Aorta (tissue), 5 donors: ENCODE measurements at regions not wholly inside any gene's neighbourhood (a gene's known extent, or its start where the extent isn't known, plus 50 kb on each side); places are given as distances from the start of the nearest gene placed in this dataset.

ENCODE experiments used
- ATAC-seq: fragments of 200-7000 bp; cut with Tn5 transposase; one replicate; pipeline ENCODE4 v1.9.1; 2022; ENCODE audit warnings: moderate library complexity; ENCODE audit not compliant: low FRiP score
- DNase-seq, 2 donors: peaks; one replicate each; pipeline ENCODE4 v3.0.0-alpha.2; 2020
- H3K27ac ChIP-seq, 2 donors: one replicate each; pipeline ENCODE4 v1.5.1; 2013; ENCODE audit warnings: low read length in 2 of 2, mild to moderate bottlenecking in 2 of 2, moderate library complexity in 2 of 2, control low read depth in 1 of 2, inconsistent platforms in 1 of 2, low read depth in 1 of 2
- H3K27me3 ChIP-seq, 2 donors: one replicate each; pipeline ENCODE4 v1.6.1; 2013; ENCODE audit warnings: control low read depth in 1 of 2, low read length in 1 of 2, mild to moderate bottlenecking in 1 of 2, moderate library complexity in 1 of 2; ENCODE audit not compliant: insufficient read depth in 2 of 2, control insufficient read depth in 1 of 2
- H3K36me3 ChIP-seq, 2 donors: one replicate each; pipeline ENCODE4 v1.6.1; 2013; ENCODE audit warnings: control low read depth in 1 of 2, low read length in 1 of 2, mild to moderate bottlenecking in 1 of 2; ENCODE audit not compliant: insufficient read depth in 2 of 2, control insufficient read depth in 1 of 2
- H3K4me1 ChIP-seq, 2 donors: one replicate each; pipeline ENCODE4 v1.6.1; 2013; ENCODE audit warnings: low read length in 2 of 2, control low read depth in 1 of 2, mild to moderate bottlenecking in 1 of 2, moderate library complexity in 1 of 2; ENCODE audit not compliant: insufficient read depth in 2 of 2, control insufficient read depth in 1 of 2
- H3K4me3 ChIP-seq, 2 donors: one replicate each; pipeline ENCODE4 v1.5.1; 2013; ENCODE audit warnings: low read length in 2 of 2, control low read depth in 1 of 2, mild to moderate bottlenecking in 1 of 2
- H3K9me3 ChIP-seq: one replicate; pipeline ENCODE4 v1.6.1; 2013; ENCODE audit warnings: mild to moderate bottlenecking, low read length; ENCODE audit not compliant: control insufficient read depth
- WGBS, 2 donors: extraction: QIAGEN DNeasy Blood & Tissue Kit; methylation state at CpG; one replicate each; pipeline ENCODE4 v1.1.7; 2013; 5-methylcytosine and 5-hydroxymethylcytosine counted together
- intact Hi-C, 2 donors: fragments of 100-400 bp; cut with DNase I; formaldehyde crosslinking; loops; one replicate each; pipeline versions ENCODE4 v1.14.2 to v1.15.0; 2022
- donor health status: healthy with polysubstance abuse.
- donor health status: Bipolar disorder and iron deficiency.
- donor health status: DM: no; HTN: no; CAD: no.
- donor health status: DM: no; HTN: no; CAD: no.
- donor health status: DM: yes; HTN: yes; CAD: no.

DNA sequence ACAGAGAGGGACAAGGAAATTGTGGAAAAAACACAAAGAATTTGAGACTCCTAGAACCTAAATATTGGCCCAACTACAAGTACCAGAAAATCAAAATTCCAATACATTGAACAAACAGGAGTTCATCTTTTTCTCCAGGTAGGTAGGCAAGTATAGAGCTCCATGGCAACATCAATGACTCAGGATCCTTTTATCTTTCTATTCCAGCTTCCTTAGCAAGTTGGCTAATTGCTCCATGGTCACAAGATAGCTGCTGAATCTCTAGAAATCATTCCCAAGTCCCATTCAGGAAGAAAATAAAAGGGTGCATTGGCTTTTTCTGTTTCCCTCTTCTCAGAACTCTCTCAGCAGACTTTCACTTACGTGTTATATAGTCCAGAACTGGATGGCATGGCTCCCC, 117.9 kb upstream of the MAN2A1 start:
- intact Hi-C loops = no loop called here
- DNase-seq = no peak

DNA sequence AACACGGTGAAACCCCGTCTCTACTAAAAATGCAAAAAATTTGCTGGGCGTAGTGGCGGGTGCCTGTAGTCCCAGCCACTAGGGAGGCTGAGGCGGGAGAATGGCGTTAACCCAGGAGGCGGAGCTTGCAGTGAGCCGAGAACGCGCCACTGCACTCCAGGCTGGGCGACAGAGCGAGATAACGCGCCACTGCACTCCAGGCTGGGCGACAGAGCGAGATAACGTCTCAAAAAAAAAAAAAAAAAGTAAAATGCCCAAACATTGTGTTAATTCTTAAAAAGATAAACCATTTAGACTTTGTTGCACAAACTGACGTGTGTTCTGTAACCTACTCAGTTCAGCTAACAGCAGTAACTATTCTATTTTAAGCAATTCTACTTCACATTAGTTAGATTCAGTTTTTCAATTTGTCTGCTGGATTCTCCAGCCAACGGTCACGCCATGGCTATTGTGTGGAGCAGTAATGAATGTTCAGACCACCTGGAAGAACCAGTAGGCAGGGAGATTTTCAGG, 119.3 kb upstream of the MAN2A1 start:
- no peaks in the 10 kb centered on the region for H3K27me3 ChIP-seq
- H3K27ac ChIP-seq = no peak overlapping the region
- no peaks in the 10 kb centered on the region for H3K36me3 ChIP-seq
- 89 to 90% methylated on average over 20 of the region's 20 CpGs for WGBS, 2 donors
- ATAC-seq (no peak), DNase-seq (no peak)
- H3K4me1 ChIP-seq = no peaks in the 10 kb centered on the region
- intact Hi-C loops = no loop called here
- H3K4me3 ChIP-seq = no peak overlapping the region
- no peaks in the 10 kb centered on the region for H3K9me3 ChIP-seq

More for the DNA sequence above, 117.9 kb upstream of the MAN2A1 start:
- Histone ChIP-seq H3K9me3 (no peaks in the 10 kb centered on the region), H3K27me3 (no peaks in the 10 kb centered on the region), H3K4me3 (no peak overlapping the region), H3K27ac (no peak overlapping the region), H3K4me1 (no peaks in the 10 kb centered on the region), H3K36me3 (no peaks in the 10 kb centered on the region)
- ATAC-seq = no peak
- 95 to 97% methylated on average over 1 of the region's 1 CpG for WGBS, 2 donors

DNA sequence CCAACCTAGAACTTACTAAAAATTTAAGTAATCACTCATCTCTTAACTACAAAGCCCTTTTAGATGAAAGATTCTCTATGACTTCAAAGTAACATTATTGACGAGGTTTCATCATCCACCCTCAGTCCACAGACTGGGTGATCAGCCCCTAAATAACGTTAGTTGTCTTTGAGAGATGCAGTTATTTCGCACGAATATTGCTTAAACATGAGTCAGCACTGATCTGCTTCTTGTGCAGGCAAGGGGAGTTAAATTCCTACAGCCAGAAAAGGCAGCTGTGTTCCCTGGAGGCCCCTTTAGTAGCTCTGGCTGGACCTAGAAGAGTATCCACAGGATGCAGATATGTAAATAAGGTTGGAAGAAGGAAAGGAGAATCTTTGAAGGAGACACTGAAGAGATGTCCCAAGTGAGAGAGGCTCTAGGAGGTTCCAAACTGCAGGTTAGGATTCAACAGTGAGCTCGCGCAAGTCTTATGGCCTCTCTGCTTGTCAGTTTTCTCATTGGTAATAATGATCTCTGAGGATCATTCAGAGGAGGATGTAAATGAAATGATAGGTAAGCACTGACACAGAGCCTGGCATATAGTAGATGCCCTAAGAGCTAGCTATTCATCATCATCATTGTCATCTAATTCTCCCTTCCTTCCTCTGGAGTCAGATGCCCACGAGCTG, 122.2 kb upstream of the MAN2A1 start:
- H3K27ac ChIP-seq = no peak overlapping the region
- H3K9me3 ChIP-seq = no peaks in the 10 kb centered on the region
- WGBS, 2 donors = 67 to 71% methylated on average over 7 of the region's 7 CpGs
- no peaks in the 10 kb centered on the region for H3K36me3 ChIP-seq
- H3K4me1 ChIP-seq = no peaks in the 10 kb centered on the region
- no peak for ATAC-seq
- DNase-seq = no peak
- intact Hi-C loops = no loop called here
- no peaks in the 10 kb centered on the region for H3K27me3 ChIP-seq
- H3K4me3 ChIP-seq = no peak overlapping the region

DNA sequence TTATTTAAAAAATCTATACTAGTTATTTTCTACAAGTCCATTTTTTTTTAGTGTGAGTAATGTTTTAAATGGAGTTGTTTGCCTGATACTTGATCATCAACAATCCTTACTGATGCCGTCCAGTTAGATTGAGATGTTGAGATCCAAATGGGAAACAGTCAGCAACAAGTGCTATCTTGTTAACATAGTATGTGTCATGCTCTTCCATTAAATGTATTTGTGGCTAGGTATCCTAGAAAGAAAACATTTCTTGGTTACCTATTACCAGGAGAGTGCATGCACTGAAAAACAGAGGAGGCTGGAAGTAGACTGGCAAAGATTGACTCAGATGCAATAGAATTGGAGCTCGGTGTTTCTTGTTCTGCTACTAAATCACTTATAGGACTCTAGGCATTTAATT, 123.4 kb upstream of the MAN2A1 start:
- no peak for ATAC-seq
- no peaks in the 10 kb centered on the region for H3K27me3 ChIP-seq

DNA sequence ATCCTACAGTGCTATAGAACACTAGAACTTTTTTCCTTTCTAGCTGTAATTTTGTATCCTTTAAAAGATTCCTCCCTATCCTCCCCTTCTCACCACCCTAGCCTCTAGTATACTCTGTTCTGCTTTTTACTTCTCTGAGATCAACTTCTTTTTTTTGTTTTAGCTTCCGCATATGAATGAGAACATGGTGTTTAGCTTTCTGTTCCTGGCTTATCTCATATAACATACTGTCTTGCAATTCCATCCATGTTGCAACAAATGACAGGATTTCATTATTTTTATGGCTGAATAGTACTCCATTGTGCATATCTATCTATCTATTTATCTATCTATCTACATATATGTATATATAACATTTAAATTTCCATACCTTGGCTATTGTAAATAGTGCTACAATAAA, 126.0 kb upstream of the MAN2A1 start:
- ATAC-seq (no peak), DNase-seq (no peak)
- H3K4me3 ChIP-seq = no peak overlapping the region
- peaks cover 0 to 4% of the 10 kb centered on the region in 2 donors for H3K4me1 ChIP-seq
- no peak overlapping the region for H3K27ac ChIP-seq
- 92% methylated on average over 1 of the region's 1 CpG for WGBS, 2 donors
- intact Hi-C loops = no loop called here
- H3K27me3 ChIP-seq = no peaks in the 10 kb centered on the region
- no peaks in the 10 kb centered on the region for H3K9me3 ChIP-seq
- H3K36me3 ChIP-seq = no peaks in the 10 kb centered on the region

More for the DNA sequence above, 123.4 kb upstream of the MAN2A1 start:
- WGBS, 2 donors = 95 to 96% methylated on average over 2 of the region's 2 CpGs
- Histone ChIP-seq H3K9me3 (no peaks in the 10 kb centered on the region), H3K36me3 (no peaks in the 10 kb centered on the region), H3K27ac (no peak overlapping the region), H3K4me1 (peaks cover 0 to 4% of the 10 kb centered on the region in 2 donors), H3K4me3 (no peak overlapping the region)
- intact Hi-C loops = no loop called here
- no peak for DNase-seq

DNA sequence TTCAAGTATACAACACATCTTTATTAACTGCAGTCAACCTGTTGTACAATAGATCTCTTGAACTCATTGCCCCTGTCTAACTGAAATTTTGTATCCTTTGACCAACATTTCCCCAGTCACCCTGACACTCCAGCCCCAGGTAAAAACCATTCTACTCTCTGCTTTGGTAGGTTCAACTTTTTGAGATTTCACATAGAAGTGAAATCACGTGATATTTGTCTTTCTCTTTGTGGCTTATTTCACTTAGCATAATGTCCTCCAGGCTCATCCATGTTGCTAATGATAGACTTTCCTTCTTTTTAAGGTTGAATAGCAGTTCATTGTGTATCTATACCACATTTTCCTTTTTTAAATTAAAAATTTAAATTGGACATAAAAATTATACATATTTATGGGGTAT, 126.5 kb upstream of the MAN2A1 start:
- DNase-seq = no peak

DNA sequence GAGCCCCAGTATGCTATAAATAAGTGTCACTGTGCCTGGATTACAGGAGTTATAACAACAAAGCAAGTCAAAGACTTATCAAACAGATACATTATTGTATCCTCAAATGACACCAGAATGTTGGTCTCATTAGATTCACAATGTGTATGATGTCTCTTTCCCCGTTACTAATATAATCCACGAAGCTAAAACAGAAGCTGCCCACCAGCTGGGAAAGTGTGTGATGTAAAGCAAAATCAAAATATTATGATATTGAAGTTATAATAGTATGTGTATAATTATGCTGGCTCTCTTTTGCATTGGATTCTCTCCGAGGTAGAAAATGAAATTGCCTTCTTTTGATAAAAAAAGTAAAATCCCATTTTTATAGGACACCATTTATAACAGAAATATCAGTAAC, 127.3 kb upstream of the MAN2A1 start:
- peaks cover 0 to 4% of the 10 kb centered on the region in 2 donors for H3K4me1 ChIP-seq
- ATAC-seq (no peak), DNase-seq (no peak)
- intact Hi-C loops = no loop called here
- no peaks in the 10 kb centered on the region for H3K9me3 ChIP-seq
- no peak overlapping the region for H3K27ac ChIP-seq
- H3K4me3 ChIP-seq = no peak overlapping the region
- no peaks in the 10 kb centered on the region for H3K36me3 ChIP-seq
- H3K27me3 ChIP-seq = no peaks in the 10 kb centered on the region
- WGBS, 2 donors = 55 to 63% methylated on average over 3 of the region's 3 CpGs

More for the DNA sequence above, 126.5 kb upstream of the MAN2A1 start:
- Histone ChIP-seq H3K4me1 (peaks cover 0 to 4% of the 10 kb centered on the region in 2 donors), H3K4me3 (no peak overlapping the region), H3K27ac (no peak overlapping the region), H3K9me3 (no peaks in the 10 kb centered on the region), H3K36me3 (no peaks in the 10 kb centered on the region), H3K27me3 (no peaks in the 10 kb centered on the region)
- intact Hi-C loops = no loop called here
- 85 to 90% methylated on average over 1 of the region's 1 CpG for WGBS, 2 donors
- ATAC-seq = no peak

DNA sequence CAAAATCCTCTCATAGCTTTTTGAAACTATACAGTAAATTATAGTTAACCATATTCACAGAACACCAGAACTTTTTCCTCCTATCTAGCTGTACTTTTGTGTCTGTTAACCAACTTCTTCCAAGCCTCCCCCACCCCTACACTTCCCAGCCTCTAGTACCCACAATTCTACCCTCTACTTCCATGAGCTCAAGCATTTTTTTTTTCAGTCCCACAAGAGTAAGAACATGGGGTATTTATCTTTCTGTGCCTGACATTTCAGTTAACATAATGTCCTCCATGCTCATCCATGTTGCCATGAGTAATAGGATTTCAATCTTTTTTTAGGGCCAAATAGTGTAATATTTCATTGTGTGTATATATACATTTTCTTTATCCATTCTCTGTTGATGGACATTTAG, 128.3 kb upstream of the MAN2A1 start:
- no peaks in the 10 kb centered on the region for H3K27me3 ChIP-seq
- H3K4me1 ChIP-seq = peaks cover 0 to 6% of the 10 kb centered on the region in 2 donors
- H3K9me3 ChIP-seq = no peaks in the 10 kb centered on the region
- no peak for DNase-seq
- no peak overlapping the region for H3K4me3 ChIP-seq
- no peak overlapping the region for H3K27ac ChIP-seq
- ATAC-seq = no peak
- intact Hi-C loops = no loop called here
- H3K36me3 ChIP-seq = no peaks in the 10 kb centered on the region

DNA sequence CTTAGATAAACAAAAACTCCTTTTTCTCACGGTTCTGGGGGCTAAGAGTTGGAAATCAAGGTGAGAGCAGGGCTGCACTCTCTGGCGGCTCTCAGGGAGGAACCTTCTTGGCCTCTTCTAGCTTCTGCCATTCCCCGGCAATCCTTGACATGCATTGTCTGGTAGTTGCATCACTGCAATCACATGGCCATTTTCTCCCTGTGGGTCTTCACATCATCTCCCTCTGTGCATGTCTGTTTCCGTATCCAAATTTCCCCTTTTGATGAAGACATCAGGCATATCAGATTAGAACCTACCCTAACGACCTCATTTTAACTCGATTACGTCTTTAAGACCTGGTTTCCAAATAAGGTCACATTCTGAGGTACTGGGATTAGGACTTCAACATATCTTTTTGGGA, 129.2 kb upstream of the MAN2A1 start:
- H3K27ac ChIP-seq = no peak overlapping the region
- WGBS, 2 donors = 89 to 90% methylated on average over 7 of the region's 7 CpGs
- H3K4me3 ChIP-seq = no peak overlapping the region
- H3K4me1 ChIP-seq = peaks cover 0 to 6% of the 10 kb centered on the region in 2 donors
- DNase-seq (no peak), ATAC-seq (no peak)
- H3K9me3 ChIP-seq = no peaks in the 10 kb centered on the region
- intact Hi-C loops = no loop called here
- no peaks in the 10 kb centered on the region for H3K27me3 ChIP-seq
- no peaks in the 10 kb centered on the region for H3K36me3 ChIP-seq
